CD4-positive, alpha-beta memory T cell (primary cell): ENCODE measurements at regions not wholly inside any gene's neighbourhood (a gene's known extent, or its start where the extent isn't known, plus 50 kb on each side); places are given as distances from the start of the nearest gene placed in this dataset.
"Not testable (repeated sequence)": the region's sequence is repeated elsewhere in the genome, so short reads cannot be mapped to it uniquely, and the experiment has no call there.

Source experiments
- CTCF ChIA-PET: fragments of 350-600 bp; sonication (Branson Sonifier 250); formaldehyde crosslinking; loops from one replicate; lab custom pipeline; 2021; ENCODE audit warnings: inconsistent platforms; ENCODE audit not compliant: partially characterized antibody; lab: Charles Lee
- POLR2A ChIA-PET: fragments of 350-600 bp; sonication (Branson Sonifier 250); formaldehyde crosslinking; loops from one replicate; lab custom pipeline; 2021; ENCODE audit not compliant: partially characterized antibody; lab: Charles Lee
- DNase-seq, 5 donors: peaks; one replicate each; pipeline versions ENCODE4 v3.0.0 to v3.0.0-alpha.2; 2020 to 2022; ENCODE audit warnings: mixed read lengths in 1 of 5
- H3K27ac ChIP-seq: one replicate; pipeline ENCODE4 v1.7.0; 2013; ENCODE audit warnings: low read depth, low read length
- H3K27me3 ChIP-seq: 2 replicates; pipeline ENCODE4 v1.7.0; 2013; ENCODE audit warnings: mild to moderate bottlenecking, low read length, moderate library complexity; ENCODE audit not compliant: insufficient read depth
- H3K36me3 ChIP-seq: 2 replicates; pipeline ENCODE4 v1.7.0; 2013; ENCODE audit warnings: mild to moderate bottlenecking, low read length, moderate library complexity; ENCODE audit not compliant: insufficient read depth
- H3K4me1 ChIP-seq: 2 replicates; pipeline ENCODE4 v1.7.0; 2013; ENCODE audit warnings: mild to moderate bottlenecking, low read length, moderate library complexity; ENCODE audit not compliant: insufficient read depth
- H3K4me3 ChIP-seq, 2 donors: one replicate each; pipeline ENCODE4 v1.7.0; 2013; ENCODE audit warnings: low read length in 2 of 2, mild to moderate bottlenecking in 1 of 2
- H3K9me3 ChIP-seq, 2 donors: one replicate each; pipeline ENCODE4 v1.7.0; 2013; ENCODE audit warnings: low read length in 2 of 2, control low read depth in 1 of 2; ENCODE audit not compliant: control insufficient read depth in 1 of 2
- H3K27ac Mint-ChIP-seq, 7 donors: one replicate each; pipeline ENCODE4 v1.8.0; 2020 to 2021; ENCODE audit warnings: mixed read lengths in 7 of 7, mild to moderate bottlenecking in 6 of 7, inconsistent platforms in 3 of 7, moderate library complexity in 3 of 7
- H3K27me3 Mint-ChIP-seq, 2 donors: one replicate each; pipeline ENCODE4 v1.8.0; 2020 to 2021; ENCODE audit warnings: mixed read lengths in 2 of 2
- H3K36me3 Mint-ChIP-seq, 2 donors: one replicate each; pipeline ENCODE4 v1.8.0; 2020 to 2021; ENCODE audit warnings: mixed read lengths in 2 of 2, inconsistent platforms in 1 of 2, mild to moderate bottlenecking in 1 of 2
- H3K4me1 Mint-ChIP-seq, 4 donors: one replicate each; pipeline ENCODE4 v1.8.0; 2020 to 2021; ENCODE audit warnings: mixed read lengths in 4 of 4, mild to moderate bottlenecking in 1 of 4
- H3K4me3 Mint-ChIP-seq, 8 donors: one replicate each; pipeline ENCODE4 v1.8.0; 2020 to 2021; ENCODE audit warnings: mixed read lengths in 8 of 8, mild to moderate bottlenecking in 7 of 8, moderate library complexity in 6 of 8, inconsistent platforms in 3 of 8
- H3K9me3 Mint-ChIP-seq, 8 donors: one replicate each; pipeline ENCODE4 v1.8.0; 2020 to 2021; ENCODE audit warnings: mixed read lengths in 8 of 8, mild to moderate bottlenecking in 5 of 8, inconsistent platforms in 3 of 8, moderate library complexity in 1 of 8
- intact Hi-C: fragments of 100-400 bp; cut with micrococcal nuclease; formaldehyde crosslinking; loops from one replicate; pipeline ENCODE4 v1.15.1; 2023

DNA sequence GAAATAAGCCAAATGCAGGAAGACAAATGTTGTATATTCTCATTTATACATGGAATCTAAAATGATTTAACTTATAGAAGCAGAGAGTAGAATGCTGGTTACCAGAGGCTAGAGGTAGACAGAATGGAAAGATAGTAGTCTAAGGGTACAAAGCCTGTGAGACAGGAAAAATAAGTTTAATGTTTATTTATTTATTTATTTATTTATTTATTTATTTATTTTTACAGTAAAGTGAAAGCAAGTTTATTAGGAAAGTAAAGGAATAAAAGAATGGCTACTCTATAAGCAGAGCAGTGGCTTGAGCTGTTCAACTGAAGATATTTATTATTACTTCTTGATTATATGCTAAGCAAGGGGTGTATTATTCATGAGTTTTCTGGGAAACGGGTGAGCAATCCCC, 203.2 kb downstream of the LAS1L start:
- Histone ChIP-seq H3K36me3 (no peaks in the 10 kb centered on the region), H3K27me3 (no peaks in the 10 kb centered on the region), H3K9me3 (no peaks in the 10 kb centered on the region), H3K4me3 (no peak overlapping the region), H3K27ac (no peak overlapping the region), H3K4me1 (no peaks in the 10 kb centered on the region)
- ChIA-PET CTCF (no interaction called here), POLR2A (no interaction called here)
- Mint-ChIP-seq H3K27me3 (no peaks in the 10 kb centered on the region), H3K9me3 (peaks cover 0 to 53% (median 23%) of the 10 kb centered on the region in 8 donors), H3K36me3 (peaks cover 0 to 3% of the 10 kb centered on the region in 2 donors), H3K27ac (no peak overlapping the region), H3K4me1 (peaks cover 0 to 1% (median 0%) of the 10 kb centered on the region in 4 donors), H3K4me3 (no peak overlapping the region)
- intact Hi-C loops: no loop called here
- DNase-seq: no peak

DNA sequence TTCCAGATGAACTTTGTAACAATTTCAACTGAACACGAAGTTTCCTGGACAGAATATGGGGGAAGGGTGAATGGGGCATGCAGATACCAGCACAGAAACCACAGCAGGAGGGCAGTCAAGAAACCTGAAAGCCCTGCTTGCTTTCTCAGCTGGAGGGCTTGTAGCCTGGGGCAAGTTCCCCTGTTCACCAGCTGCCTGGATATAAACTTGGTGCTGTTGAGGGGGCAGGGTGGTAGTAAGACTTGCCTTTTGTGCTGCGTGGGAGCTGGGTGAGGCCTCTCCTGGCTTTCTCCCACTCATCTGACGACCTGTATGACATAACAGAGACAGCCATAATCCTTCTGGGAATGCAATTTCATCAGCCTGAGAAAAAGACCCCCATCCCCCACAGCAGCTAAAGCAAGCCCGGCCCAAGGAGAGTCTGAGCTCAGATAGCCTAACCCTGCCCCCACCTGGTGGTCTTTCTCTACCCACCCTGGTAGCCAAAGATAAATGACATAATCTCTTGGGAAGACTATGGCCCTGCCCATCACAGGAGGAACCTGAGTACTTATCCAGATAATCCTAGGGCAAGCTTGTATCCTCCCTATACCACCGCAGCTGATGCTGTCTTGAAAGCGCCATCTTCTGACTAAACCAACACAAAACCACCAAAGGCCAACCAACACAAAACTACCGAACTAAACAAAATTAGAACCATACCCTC, 234.3 kb downstream of the LAS1L start:
- Mint-ChIP-seq H3K4me3 (no peak overlapping the region), H3K27ac (no peak overlapping the region), H3K27me3 (no peaks in the 10 kb centered on the region), H3K36me3 (peaks cover 0 to 4% of the 10 kb centered on the region in 2 donors), H3K4me1 (no peaks in the 10 kb centered on the region), H3K9me3 (peaks cover 0 to 57% (median 45%) of the 10 kb centered on the region in 8 donors)
- Histone ChIP-seq H3K4me1 (no peaks in the 10 kb centered on the region), H3K27ac (no peak overlapping the region), H3K4me3 (no peak overlapping the region), H3K9me3 (peaks cover 0 to 9% of the 10 kb centered on the region in 2 donors), H3K27me3 (no peaks in the 10 kb centered on the region), H3K36me3 (no peaks in the 10 kb centered on the region)
- POLR2A ChIA-PET: no interaction called here
- CTCF ChIA-PET: no interaction called here
- DNase-seq: no peak
- intact Hi-C loops: no loop called here

DNA sequence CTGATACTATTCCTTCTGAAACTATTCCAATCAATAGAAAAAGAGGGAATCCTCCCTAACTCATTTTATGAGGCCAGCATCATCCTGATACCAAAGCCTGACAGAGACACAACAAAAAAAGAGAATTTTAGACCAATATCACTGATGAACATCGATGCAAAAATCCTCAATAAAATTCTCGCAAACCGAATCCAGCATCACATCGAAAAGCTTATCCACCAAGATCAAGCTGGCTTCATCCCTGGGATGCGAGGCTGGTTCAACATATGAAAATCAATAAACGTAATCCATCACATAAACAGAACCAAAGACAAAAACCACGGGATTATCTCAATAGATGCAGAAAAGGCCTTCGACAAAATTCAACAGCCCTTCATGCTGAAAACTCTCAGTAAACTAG, 251.7 kb downstream of the LAS1L start:
- H3K9me3 ChIP-seq, H3K4me3 ChIP-seq, H3K36me3 ChIP-seq, H3K27ac Mint-ChIP-seq, H3K27ac ChIP-seq, H3K36me3 Mint-ChIP-seq, H3K4me1 ChIP-seq, H3K4me1 Mint-ChIP-seq, CTCF ChIA-PET, H3K27me3 Mint-ChIP-seq, intact Hi-C loops, H3K27me3 ChIP-seq, DNase-seq, H3K4me3 Mint-ChIP-seq, POLR2A ChIA-PET: not testable (repeated sequence)
- H3K9me3 Mint-ChIP-seq: peaks cover 0 to 62% (median 40%) of the 10 kb centered on the region in 8 donors

DNA sequence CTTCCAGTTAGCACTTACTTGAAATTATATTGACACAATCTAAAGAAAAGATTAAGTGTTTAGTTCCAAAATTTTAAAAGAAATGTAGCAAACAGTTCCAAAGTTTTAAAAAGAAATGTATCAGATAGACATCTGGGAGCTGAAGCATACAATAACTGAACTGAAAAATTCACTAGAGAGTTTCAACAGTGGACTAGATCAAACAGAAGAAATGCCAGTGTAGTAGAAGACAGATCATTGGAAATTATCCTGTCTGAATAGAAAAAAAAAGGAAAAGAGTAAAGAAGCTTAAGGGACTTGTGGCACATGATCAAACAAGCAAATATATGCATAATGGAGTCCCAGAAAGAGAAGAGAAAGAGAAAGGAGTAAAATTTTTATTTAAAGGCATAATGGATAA, 261.4 kb downstream of the LAS1L start:
- POLR2A ChIA-PET: no interaction called here
- no peaks in the 10 kb centered on the region for H3K27me3 ChIP-seq
- H3K4me3 ChIP-seq: no peak overlapping the region
- no peaks in the 10 kb centered on the region for H3K4me1 Mint-ChIP-seq
- H3K36me3 ChIP-seq: no peaks in the 10 kb centered on the region
- intact Hi-C loops: no loop called here
- H3K36me3 Mint-ChIP-seq: peaks cover 0 to 1% of the 10 kb centered on the region in 2 donors
- CTCF ChIA-PET: no interaction called here
- peaks cover 0 to 7% of the 10 kb centered on the region in 2 donors for H3K9me3 ChIP-seq
- no peak overlapping the region for H3K4me3 Mint-ChIP-seq
- H3K27me3 Mint-ChIP-seq: no peaks in the 10 kb centered on the region
- H3K9me3 Mint-ChIP-seq: peaks cover 0 to 77% (median 54%) of the 10 kb centered on the region in 8 donors
- no peaks in the 10 kb centered on the region for H3K4me1 ChIP-seq
- no peak overlapping the region for H3K27ac ChIP-seq
- H3K27ac Mint-ChIP-seq: no peak overlapping the region
- no peak for DNase-seq

DNA sequence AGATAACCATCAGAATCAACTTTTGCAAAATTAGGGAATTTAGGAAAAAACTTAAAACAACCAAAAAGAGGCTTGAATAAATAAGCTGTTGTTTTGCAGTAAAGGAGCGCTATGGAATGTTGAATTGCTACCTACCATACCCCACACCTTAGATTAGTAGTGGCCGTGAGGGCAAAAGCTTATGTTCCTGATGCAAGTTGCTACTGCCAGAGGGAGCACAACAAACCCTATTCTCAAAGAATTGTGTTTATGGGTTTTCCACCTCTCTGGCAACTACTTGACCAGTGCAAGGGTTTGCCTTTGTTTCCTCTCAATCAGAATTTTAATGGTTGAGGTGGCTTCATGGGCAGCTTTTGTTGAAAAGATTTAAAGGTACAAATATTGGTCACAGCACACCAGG, 268.1 kb downstream of the LAS1L start:
- no peak overlapping the region for H3K4me3 Mint-ChIP-seq
- Histone ChIP-seq H3K4me1 (no peaks in the 10 kb centered on the region), H3K27ac (no peak overlapping the region), H3K4me3 (no peak overlapping the region), H3K27me3 (no peaks in the 10 kb centered on the region), H3K9me3 (no peaks in the 10 kb centered on the region), H3K36me3 (no peaks in the 10 kb centered on the region)
- intact Hi-C loops: no loop called here
- peaks cover 0 to 1% of the 10 kb centered on the region in 2 donors for H3K36me3 Mint-ChIP-seq
- no peak for DNase-seq
- ChIA-PET POLR2A (no interaction called here), CTCF (no interaction called here)
- H3K27me3 Mint-ChIP-seq: no peaks in the 10 kb centered on the region
- peaks cover 0 to 1% (median 0%) of the 10 kb centered on the region in 4 donors for H3K4me1 Mint-ChIP-seq
- H3K27ac Mint-ChIP-seq: no peak overlapping the region
- peaks cover 0 to 52% (median 29%) of the 10 kb centered on the region in 8 donors for H3K9me3 Mint-ChIP-seq

- Mint-ChIP-seq H3K4me3 (no peak overlapping the region), H3K27me3 (no peaks in the 10 kb centered on the region), H3K4me1 (peaks cover 0 to 7% (median 0%) of the 10 kb centered on the region in 4 donors), H3K27ac (no peak overlapping the region), H3K9me3 (peaks cover 0 to 59% (median 30%) of the 10 kb centered on the region in 8 donors), H3K36me3 (peaks cover 0 to under 1% of the 10 kb centered on the region in 2 donors)
- no peaks in the 10 kb centered on the region for H3K4me1 ChIP-seq
- no peaks in the 10 kb centered on the region for H3K9me3 ChIP-seq
- no peaks in the 10 kb centered on the region for H3K27me3 ChIP-seq
- no peaks in the 10 kb centered on the region for H3K36me3 ChIP-seq
- H3K27ac ChIP-seq: no peak overlapping the region
- no peak overlapping the region for H3K4me3 ChIP-seq
- intact Hi-C loops: no loop called here
- no peak for DNase-seq
- ChIA-PET CTCF (no interaction called here), POLR2A (no interaction called here)
These were observed 277.6 kb upstream of the ZC4H2 start for GRCh38 chrX:65253817-65254216.

GRCh38 chrX:65241059-65241721, 264.9 kb upstream of the ZC4H2 start:
- CTCF ChIA-PET: no interaction called here
- Mint-ChIP-seq H3K27ac (no peak overlapping the region), H3K4me3 (no peak overlapping the region), H3K9me3 (peaks cover 0 to 78% (median 48%) of the 10 kb centered on the region in 8 donors), H3K4me1 (no peaks in the 10 kb centered on the region), H3K36me3 (peaks cover 3 to 5% of the 10 kb centered on the region in 2 donors), H3K27me3 (no peaks in the 10 kb centered on the region)
- POLR2A ChIA-PET: no interaction called here
- peaks cover 0 to 8% of the 10 kb centered on the region in 2 donors for H3K9me3 ChIP-seq
- no peaks in the 10 kb centered on the region for H3K27me3 ChIP-seq
- intact Hi-C loops: no loop called here
- no peak overlapping the region for H3K4me3 ChIP-seq
- DNase-seq: no peak
- no peaks in the 10 kb centered on the region for H3K36me3 ChIP-seq
- H3K27ac ChIP-seq: no peak overlapping the region
- no peaks in the 10 kb centered on the region for H3K4me1 ChIP-seq
